HG03066 (cell line): ENCODE measurements at regions not wholly inside any gene's neighbourhood (a gene's known extent, or its start where the extent isn't known, plus 50 kb on each side); places are given as distances from the start of the nearest gene placed in this dataset.

Experiments
- ATAC-seq: cut with Tn5 transposase; IDR thresholded peaks from one replicate; pipeline ENCODE4 v1.9.1; 2021; ENCODE audit warnings: low read depth; ENCODE audit not compliant: unreplicated experiment

DNA sequence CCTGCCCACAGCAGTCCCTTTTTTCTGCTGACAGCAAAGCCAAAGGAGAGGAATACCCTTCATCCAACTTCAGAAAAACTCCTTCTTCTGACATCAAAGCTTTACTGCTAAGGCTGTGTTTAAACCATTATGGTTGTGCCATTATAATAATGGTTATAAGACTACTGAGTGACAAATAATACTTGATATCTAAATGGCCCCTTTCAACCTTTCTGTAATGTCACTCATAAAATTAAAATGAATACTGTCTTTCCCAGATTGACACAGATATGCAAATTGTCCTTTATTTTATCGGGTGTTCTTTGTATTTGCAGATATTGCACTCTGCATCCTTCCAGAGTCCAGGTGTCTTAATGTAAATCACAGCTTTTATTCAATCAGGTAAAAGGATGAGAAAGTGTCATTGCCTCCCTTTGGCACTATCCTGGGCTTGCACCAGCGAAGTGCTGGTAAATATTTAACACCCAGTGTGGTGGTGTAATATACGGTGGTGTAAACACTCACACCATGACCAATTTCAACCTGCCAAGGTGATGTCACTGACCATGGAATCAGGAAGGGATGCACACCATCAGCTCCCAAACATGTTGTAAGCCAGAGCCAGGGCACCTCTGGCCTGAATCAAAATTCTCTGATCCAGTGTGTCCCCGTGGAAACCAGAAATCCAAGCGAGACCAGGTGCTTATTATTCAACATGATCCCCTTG, 139.4 kb upstream of the TENM3 start:
- no peak for ATAC-seq

DNA sequence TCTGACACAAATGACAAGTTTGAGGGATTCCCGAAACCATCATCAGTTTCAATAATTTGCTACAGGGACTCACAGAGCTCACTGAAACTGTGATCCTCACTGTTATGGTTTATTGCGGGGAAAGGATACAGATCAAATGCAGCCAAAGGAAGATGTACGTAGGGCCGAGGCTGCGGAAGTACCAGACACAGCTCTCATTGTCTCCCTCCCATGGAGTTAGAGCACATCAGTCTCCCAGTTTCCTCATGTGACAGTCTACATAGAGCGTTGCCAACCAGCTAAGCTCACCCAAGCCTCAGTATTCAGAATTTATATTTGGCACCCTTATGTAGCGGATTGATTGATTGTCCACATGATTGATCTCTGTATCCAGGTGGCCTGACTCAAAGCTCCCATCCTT, 137.8 kb upstream of the TENM3 start:
- no peak for ATAC-seq

DNA sequence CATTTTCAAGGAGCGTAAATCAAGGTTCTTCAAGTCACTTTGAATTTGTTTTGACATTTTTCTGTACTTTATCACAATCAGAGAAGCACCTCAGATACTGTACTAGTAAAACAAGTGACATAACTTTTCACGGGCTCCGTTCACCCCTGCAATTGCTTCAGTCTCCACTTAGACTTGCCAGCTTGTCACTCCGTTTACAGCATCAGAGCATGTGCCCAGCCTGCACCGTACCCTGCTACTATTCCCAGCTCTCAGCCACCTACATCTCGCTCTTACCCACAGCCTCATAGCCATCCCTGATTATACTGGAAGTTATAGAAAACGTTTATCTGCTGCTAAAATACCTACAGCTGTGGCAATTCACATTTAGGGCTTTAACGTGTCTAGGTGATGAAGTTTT, 135.3 kb upstream of the TENM3 start:
- ATAC-seq = no peak

GRCh38 chr4:182111586-182111985, 131.6 kb upstream of the TENM3 start:
- ATAC-seq = no peak

DNA sequence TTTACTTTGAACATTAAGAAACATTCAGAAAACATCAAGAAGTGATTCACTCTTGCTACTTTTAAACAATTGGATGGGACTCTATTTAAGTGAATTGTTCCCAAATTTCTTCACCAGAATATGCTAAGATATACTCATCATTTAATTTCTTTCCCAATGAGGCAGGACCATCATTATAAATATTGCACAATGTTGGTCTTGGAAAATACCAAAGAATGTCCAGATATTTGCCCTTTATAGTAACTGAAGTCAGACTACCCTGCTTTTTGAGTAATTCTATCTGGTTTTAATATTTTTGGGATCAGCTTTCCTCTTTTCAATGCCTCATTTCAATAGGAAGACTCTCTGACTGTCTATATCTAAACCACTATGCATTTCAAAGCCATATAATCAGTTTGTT, 129.4 kb upstream of the TENM3 start:
- no peak for ATAC-seq

DNA sequence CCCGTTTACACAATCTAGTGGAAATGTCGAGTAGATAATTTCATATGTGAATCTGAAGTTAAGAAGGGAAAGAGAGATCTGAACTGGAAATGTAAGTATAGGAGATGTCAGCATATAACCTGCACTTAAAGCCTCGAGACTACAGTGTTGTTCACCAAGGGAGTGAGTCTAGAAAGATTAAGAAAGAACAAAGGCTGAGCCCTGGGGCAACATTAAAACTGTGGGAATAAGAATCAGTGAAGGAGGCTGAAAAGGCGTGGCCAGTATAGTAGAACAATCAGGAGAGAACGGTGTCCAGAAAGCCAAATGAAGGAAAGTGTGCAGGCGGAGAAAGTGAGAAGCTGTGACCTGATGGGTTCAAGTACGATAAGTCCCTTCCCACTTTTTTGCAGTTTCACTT, 118.8 kb upstream of the TENM3 start:
- no peak for ATAC-seq

- no peak for ATAC-seq
Measured at GRCh38 chr4:182126096-182126495, 117.1 kb upstream of the TENM3 start.

DNA sequence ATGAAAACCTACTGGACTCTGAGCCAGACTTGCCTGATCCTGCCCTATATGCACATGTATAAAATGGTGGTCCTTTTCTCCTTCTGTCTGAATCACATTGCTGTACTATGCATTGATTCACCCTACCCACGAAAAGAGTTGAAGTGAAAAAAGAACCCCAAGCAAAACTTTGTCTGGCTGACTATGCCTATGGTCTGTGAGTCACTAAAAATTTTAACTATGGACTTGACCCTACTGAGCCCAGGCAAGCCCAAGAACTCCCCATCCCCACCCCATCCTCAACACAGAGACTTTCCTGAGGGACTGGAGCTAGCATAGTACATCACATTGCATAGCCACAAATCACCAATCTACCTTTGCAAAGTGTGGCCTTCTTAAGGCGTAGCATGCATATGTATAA, 116.6 kb upstream of the TENM3 start:
- no peak for ATAC-seq

GRCh38 chr4:182133033-182133432, 110.2 kb upstream of the TENM3 start:
- no peak for ATAC-seq

DNA sequence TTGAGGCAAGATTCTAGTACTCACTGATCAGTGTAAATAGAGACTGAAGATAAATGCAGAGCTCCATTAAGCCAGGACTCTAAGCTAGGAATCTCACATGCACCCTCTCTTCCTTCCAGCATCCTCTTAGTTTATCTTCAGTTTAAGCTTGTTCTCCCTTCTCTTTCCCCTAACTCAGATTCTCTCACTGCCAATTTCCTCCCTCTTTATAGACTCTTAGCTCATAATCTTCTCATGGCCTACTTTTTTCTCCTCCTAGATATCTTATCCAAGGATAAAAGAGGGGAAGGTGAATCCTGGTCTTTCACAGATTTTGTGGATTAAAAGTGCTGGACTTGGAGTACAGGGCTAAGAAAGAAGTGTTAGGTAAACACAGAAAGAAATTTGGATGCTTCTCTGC, 108.9 kb upstream of the TENM3 start:
- ATAC-seq = no peak

DNA sequence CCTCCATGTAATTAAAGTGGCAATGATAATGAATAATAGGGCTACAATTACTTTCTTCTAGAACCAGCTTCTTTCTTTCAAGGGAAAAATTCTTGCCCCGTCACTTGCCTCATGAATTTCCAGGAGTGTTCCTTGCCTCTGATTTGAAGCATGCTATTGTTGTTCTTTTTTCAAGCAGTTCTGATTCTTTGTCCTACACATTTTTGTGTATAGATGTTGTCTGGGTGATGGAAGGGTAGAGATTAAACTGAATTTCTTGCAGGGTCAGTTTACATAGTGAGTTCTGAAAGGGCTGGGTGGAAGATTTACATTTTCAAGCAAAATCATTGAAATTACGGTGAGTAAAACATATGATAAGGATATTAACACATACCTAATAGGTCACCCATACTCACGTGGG, 107.0 kb upstream of the TENM3 start:
- ATAC-seq = no peak

DNA sequence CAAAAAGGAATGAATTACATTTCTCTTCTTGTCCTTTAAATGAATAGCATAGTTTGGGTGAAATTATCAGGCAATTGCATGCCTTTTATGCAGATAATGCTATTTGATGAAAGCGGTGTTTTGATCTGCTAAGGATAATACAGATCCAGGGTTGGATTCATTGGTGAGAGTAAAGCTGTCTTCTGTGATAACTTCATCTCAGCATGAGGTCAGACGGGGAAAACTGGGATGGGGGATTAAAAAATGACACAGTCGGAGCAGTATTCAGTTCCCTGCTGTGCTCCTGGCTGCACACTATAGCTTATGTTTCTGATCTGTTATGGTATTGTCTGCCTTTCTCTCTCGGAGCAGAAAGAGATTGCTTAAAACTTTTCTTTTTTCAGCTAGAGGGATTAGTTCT, 105.9 kb upstream of the TENM3 start:
- no peak for ATAC-seq

- no peak for ATAC-seq
Measured at GRCh38 chr4:182139491-182139890, 103.7 kb upstream of the TENM3 start.

DNA sequence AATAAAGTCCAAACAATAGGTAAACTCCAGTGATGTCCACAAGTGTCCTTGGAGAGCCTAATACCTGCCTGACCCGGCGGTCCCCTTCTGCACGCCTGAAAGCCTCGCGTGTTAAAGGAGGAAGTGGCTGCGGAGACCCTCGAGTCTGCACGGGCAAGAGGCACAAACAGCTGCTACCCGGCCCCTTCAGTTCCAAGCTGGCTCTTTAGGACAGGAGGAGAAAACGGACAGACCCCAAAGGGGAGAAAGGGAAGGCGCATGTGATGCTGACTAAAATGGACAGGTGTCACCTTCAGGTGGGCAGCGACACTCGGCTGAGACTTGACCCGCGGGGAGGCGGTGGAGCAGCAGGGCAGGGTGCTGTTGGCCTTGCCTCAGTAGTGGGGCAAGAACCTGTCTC, 102.7 kb upstream of the TENM3 start:
- ATAC-seq = no peak

GRCh38 chr4:182141061-182141460, 102.1 kb upstream of the TENM3 start:
- no peak for ATAC-seq

GRCh38 chr4:182142176-182143085, 100.8 kb upstream of the TENM3 start:
- ATAC-seq = no peak

DNA sequence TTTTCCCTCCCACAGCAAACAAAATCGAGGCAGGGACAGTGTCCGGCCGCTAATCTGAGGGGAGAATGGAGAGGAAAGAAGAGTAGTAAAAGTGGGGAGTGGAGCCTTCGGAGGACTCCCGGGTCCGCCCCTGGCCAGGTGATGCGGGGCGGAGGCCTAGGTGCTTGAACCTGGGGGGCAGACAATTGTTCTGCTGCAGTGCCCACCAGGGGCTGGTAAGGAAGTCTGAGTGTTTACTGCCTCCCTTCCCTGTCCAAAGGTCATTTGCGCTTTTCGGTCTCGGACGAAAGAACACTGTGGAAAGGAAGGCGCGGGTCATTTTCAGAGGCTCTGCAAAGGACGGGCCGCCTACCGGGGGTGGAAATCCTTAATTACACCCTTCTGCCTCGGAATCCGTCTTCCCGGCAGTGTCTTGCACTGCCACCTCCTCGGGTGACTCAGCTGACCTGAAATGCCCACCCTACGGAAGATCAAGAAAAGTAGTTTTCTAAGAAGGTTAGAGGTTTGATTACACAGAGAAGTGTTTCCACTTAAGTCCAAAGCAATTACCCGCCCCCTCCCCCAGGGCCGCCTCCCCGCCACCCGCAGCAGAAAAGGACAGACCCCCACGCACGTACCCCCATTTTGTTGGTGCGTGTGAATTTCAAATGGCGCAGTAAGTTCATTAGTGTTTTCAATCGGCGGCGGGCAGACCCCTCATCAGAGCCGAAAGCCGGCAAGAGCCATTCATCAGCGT, 99.9 kb upstream of the TENM3 start:
- no peak for ATAC-seq

DNA sequence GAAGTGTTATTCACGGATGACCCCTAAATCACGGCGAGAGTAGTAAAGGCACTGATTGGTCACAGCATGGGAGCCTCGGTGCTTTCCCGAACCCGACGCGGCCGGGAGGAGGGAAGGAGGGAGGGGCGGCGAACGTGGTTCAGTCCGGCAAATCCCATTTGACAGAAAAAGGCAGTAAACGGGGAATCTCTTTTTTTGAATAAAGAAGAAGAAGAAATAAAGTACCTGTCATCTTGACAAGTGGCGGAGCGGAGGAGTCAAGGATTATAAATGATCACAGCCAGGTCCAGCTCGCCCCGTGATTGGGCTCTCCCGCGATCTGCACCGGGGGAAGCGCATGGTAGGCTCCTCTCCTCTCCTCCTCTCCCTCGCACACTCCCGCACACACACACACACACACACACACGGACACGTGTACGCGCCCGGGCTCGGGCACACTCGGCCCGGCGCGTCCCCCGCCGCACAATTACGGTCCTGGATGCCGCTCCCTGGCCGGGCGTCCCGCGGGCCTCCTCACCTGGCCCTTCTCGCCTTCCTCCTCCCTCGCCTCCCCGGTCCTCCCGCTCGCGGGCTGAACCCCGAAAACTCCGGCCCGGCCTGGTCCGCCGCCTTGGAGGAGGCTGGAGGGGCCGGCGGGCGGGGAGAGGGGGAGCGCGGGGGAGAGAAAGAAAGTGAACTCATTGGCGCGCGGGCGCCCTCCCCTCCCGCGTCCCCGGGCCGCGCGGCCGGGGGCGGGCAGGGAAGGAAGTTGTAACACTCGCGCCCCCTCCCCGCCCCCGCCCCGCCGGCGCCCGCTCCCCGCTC, 99.2 kb upstream of the TENM3 start:
- no peak for ATAC-seq

GRCh38 chr4:182144626-182145333, 98.4 kb upstream of the TENM3 start:
- no peak for ATAC-seq

DNA sequence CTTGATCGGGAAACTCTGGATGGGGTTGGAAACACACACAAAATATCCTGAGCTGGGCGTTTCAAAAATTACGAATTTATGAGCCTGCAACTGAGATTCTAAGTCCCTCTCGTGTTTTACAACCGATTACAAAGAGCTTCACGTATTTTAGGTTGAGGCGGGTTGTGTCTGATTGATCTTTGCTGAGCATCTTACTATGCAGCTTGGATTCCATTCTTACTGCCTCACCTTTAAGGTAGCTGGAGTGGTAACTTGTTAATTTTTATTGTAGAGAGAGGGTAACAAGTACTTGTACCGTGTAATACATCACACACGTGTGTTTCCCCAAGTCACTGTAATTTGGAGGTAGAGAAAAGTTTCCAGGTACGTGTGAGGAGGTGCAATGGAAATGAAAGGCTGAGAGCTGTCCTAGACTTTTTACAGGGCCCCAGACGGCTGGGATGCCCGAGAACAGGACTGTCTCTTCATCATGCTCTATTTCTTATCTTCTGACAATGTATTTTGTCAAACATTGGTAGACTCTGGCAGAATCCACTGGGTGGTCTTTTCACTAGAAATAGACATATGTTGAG, 97.8 kb upstream of the TENM3 start:
- no peak for ATAC-seq
